HFFc6 (cell line): ENCODE measurements at regions not wholly inside any gene's neighbourhood (a gene's known extent, or its start where the extent isn't known, plus 50 kb on each side); places are given as distances from the start of the nearest gene placed in this dataset.
"Not testable (repeated sequence)": the region's sequence is repeated elsewhere in the genome, so short reads cannot be mapped to it uniquely, and the experiment has no call there.

ENCODE experiments used
- DNase-seq: peaks from one replicate; pipeline ENCODE4 v3.0.0-alpha.2; 2018
- H3K27ac Mint-ChIP-seq: 2 replicates; pipeline ENCODE4 v1.8.0; 2020; ENCODE audit warnings: mild to moderate bottlenecking, mixed read lengths
- H3K27me3 Mint-ChIP-seq: 2 replicates; pipeline ENCODE4 v1.8.0; 2021; ENCODE audit warnings: mild to moderate bottlenecking, moderate library complexity, mixed read lengths; ENCODE audit not compliant: insufficient read depth
- H3K36me3 Mint-ChIP-seq: 2 replicates; pipeline ENCODE4 v1.8.0; 2021; ENCODE audit warnings: low read depth, mixed read lengths
- H3K4me1 Mint-ChIP-seq: 2 replicates; pipeline ENCODE4 v1.8.0; 2020; ENCODE audit warnings: low read depth, mixed read lengths
- H3K4me3 Mint-ChIP-seq: 2 replicates; pipeline ENCODE4 v1.8.0; 2020; ENCODE audit warnings: mild to moderate bottlenecking, moderate library complexity, mixed read lengths
- H3K9me3 Mint-ChIP-seq: 2 replicates; pipeline ENCODE4 v1.8.0; 2020; ENCODE audit warnings: mild to moderate bottlenecking, mixed read lengths
- TF ChIP-seq, protein P1 (sequence below): fragments of 200-600 bp; sonication (generic); IDR thresholded peaks from 2 replicates; pipeline ENCODE4 v1.5.0; 2021; ENCODE audit warnings: antibody characterized with exemption, mild to moderate bottlenecking

- Mint-ChIP-seq H3K27ac (no peak overlapping the region), H3K27me3 (no peaks in the 10 kb centered on the region), H3K36me3 (no peaks in the 10 kb centered on the region), H3K4me3 (no peak overlapping the region), H3K9me3 (no peaks in the 10 kb centered on the region), H3K4me1 (peaks cover 53% of the 10 kb centered on the region)
- TF ChIP-seq, protein P1, sequence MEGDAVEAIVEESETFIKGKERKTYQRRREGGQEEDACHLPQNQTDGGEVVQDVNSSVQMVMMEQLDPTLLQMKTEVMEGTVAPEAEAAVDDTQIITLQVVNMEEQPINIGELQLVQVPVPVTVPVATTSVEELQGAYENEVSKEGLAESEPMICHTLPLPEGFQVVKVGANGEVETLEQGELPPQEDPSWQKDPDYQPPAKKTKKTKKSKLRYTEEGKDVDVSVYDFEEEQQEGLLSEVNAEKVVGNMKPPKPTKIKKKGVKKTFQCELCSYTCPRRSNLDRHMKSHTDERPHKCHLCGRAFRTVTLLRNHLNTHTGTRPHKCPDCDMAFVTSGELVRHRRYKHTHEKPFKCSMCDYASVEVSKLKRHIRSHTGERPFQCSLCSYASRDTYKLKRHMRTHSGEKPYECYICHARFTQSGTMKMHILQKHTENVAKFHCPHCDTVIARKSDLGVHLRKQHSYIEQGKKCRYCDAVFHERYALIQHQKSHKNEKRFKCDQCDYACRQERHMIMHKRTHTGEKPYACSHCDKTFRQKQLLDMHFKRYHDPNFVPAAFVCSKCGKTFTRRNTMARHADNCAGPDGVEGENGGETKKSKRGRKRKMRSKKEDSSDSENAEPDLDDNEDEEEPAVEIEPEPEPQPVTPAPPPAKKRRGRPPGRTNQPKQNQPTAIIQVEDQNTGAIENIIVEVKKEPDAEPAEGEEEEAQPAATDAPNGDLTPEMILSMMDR, result no peak
- no peak for DNase-seq
Measured at GRCh38 chr1:115534106-115534505, 107.7 kb upstream of the VANGL1 start.

- no peaks in the 10 kb centered on the region for H3K27me3 Mint-ChIP-seq
- H3K9me3 Mint-ChIP-seq, result no peaks in the 10 kb centered on the region
- H3K4me3 Mint-ChIP-seq, result peak overlapping the region; percentile 21; the same call in 1 of the 2 replicates
- peaks cover 57% of the 10 kb centered on the region for H3K4me1 Mint-ChIP-seq
- no peaks in the 10 kb centered on the region for H3K36me3 Mint-ChIP-seq
- DNase-seq, result no peak
- no peak overlapping the region for H3K27ac Mint-ChIP-seq
- TF ChIP-seq, protein P1, result no peak
Measured at GRCh38 chr1:115531631-115532264, 110.0 kb upstream of the VANGL1 start.

DNA sequence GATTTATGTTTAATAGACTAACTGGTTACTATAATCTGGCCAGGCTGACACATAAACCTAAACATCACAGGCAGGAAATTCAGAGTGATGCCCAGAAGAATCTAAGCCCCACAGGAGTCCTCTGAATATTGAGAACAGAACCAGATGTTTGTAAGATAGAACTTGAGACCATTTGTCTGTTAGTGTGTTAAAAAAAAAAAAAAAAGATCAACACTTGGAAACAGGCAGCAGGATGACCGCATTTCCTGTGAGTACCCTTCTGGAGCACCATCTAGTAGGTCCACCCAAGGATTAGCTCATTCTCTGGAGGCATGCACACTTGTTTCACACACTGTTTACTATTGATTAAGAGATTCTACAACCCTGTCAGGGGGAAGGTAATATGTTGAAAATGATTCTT is 111.4 kb upstream of the VANGL1 start:
- TF ChIP-seq, protein P1, result no peak

GRCh38 chr1:115529216-115529897 is 112.4 kb upstream of the VANGL1 start:
- TF ChIP-seq, protein P1, result no peak
- Mint-ChIP-seq H3K27me3 (no peaks in the 10 kb centered on the region), H3K27ac (peak overlapping the region; percentile 78), H3K4me3 (no peak overlapping the region; the same call in 1 of the 2 replicates), H3K9me3 (no peaks in the 10 kb centered on the region), H3K4me1 (peaks cover 69% of the 10 kb centered on the region), H3K36me3 (no peaks in the 10 kb centered on the region)
- no peak for DNase-seq

More for the DNA sequence above, 111.4 kb upstream of the VANGL1 start:
- no peaks in the 10 kb centered on the region for H3K36me3 Mint-ChIP-seq
- H3K4me3 Mint-ChIP-seq, result no peak overlapping the region
- H3K9me3 Mint-ChIP-seq, result no peaks in the 10 kb centered on the region
- DNase-seq, result peak; percentile 36
- peaks cover 60% of the 10 kb centered on the region for H3K4me1 Mint-ChIP-seq
- no peaks in the 10 kb centered on the region for H3K27me3 Mint-ChIP-seq
- H3K27ac Mint-ChIP-seq, result peak overlapping the region; percentile 60

- H3K4me1 Mint-ChIP-seq, result peaks cover 63% of the 10 kb centered on the region
- DNase-seq, H3K36me3 Mint-ChIP-seq, H3K27me3 Mint-ChIP-seq, H3K4me3 Mint-ChIP-seq, H3K9me3 Mint-ChIP-seq: not testable (repeated sequence)
- H3K27ac Mint-ChIP-seq, result peak overlapping the region; percentile 48; the same call in 1 of the 2 replicates
Measured at GRCh38 chr1:115528336-115528735, 113.4 kb upstream of the VANGL1 start.

- Mint-ChIP-seq H3K27ac (no peak overlapping the region), H3K9me3 (no peaks in the 10 kb centered on the region), H3K4me1 (peaks cover 63% of the 10 kb centered on the region), H3K27me3 (no peaks in the 10 kb centered on the region), H3K36me3 (no peaks in the 10 kb centered on the region), H3K4me3 (no peak overlapping the region)
- DNase-seq, result no peak
- TF ChIP-seq, protein P1, result no peak
Measured at GRCh38 chr1:115527746-115528145, 114.0 kb upstream of the VANGL1 start.
